Testis (tissue), 2 donors: ENCODE measurements at regions not wholly inside any gene's neighbourhood (a gene's known extent, or its start where the extent isn't known, plus 50 kb on each side); places are given as distances from the start of the nearest gene placed in this dataset.

Experiments used
- POLR2A ChIP-seq: fragments of 450-650 bp; IDR thresholded peaks from one replicate; pipeline ENCODE4 v1.6.1; 2017; ENCODE audit warnings: antibody characterized with exemption, mild to moderate bottlenecking, moderate library complexity
- TF ChIP-seq, protein P1 (sequence below), 3 experiments: fragments of 450-650 bp in 2 of 3; fragments of 200-600 bp in 1 of 3; sonication (generic) in 1 of 3; IDR thresholded peaks; one replicate each; pipeline ENCODE4 v1.5.1; 2016 to 2019; ENCODE audit warnings: antibody characterized with exemption in 3 of 3, mild to moderate bottlenecking in 2 of 3, moderate library complexity in 1 of 3

DNA sequence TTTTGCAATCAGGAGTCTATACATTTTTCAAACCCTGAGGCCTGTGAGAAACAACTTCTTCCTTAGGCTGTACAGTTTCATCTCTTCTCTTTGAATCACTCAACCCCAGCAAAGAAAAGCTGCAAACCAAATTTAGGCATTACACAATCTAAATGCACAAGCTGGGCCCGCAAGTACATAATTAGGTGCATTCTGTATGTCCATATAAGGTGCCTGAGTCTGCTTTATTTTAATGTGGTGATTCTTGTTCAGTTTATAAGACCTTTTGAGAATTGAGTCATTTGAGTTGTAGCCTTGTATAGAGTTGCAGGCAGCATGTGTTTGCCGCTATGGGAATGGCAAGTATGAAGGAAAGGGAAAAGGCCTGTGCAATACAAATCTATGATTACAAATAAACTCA lies 709.6 kb upstream of the MARCKS start:
- TF ChIP-seq, protein P1, sequence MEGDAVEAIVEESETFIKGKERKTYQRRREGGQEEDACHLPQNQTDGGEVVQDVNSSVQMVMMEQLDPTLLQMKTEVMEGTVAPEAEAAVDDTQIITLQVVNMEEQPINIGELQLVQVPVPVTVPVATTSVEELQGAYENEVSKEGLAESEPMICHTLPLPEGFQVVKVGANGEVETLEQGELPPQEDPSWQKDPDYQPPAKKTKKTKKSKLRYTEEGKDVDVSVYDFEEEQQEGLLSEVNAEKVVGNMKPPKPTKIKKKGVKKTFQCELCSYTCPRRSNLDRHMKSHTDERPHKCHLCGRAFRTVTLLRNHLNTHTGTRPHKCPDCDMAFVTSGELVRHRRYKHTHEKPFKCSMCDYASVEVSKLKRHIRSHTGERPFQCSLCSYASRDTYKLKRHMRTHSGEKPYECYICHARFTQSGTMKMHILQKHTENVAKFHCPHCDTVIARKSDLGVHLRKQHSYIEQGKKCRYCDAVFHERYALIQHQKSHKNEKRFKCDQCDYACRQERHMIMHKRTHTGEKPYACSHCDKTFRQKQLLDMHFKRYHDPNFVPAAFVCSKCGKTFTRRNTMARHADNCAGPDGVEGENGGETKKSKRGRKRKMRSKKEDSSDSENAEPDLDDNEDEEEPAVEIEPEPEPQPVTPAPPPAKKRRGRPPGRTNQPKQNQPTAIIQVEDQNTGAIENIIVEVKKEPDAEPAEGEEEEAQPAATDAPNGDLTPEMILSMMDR (IDR thresholded peaks at IDR 0.05), result no peak
- TF ChIP-seq POLR2A, result no peak
